Hepatocyte (in vitro differentiated cells): ENCODE measurements at regions not wholly inside any gene's neighbourhood (a gene's known extent, or its start where the extent isn't known, plus 50 kb on each side); places are given as distances from the start of the nearest gene placed in this dataset.

Source experiments
- EZH2 ChIP-seq: fragments of 200-600 bp; sonication (generic); IDR thresholded peaks from 2 replicates; pipeline ENCODE4 v1.6.1; 2016; ENCODE audit warnings: antibody characterized with exemption, mild to moderate bottlenecking, borderline replicate concordance
- TF ChIP-seq, protein P1 (sequence below): fragments of 200-600 bp; sonication (generic); IDR thresholded peaks from 2 replicates; pipeline ENCODE4 v1.5.1; 2016; ENCODE audit warnings: antibody characterized with exemption, mild to moderate bottlenecking; ENCODE audit not compliant: poor library complexity

DNA sequence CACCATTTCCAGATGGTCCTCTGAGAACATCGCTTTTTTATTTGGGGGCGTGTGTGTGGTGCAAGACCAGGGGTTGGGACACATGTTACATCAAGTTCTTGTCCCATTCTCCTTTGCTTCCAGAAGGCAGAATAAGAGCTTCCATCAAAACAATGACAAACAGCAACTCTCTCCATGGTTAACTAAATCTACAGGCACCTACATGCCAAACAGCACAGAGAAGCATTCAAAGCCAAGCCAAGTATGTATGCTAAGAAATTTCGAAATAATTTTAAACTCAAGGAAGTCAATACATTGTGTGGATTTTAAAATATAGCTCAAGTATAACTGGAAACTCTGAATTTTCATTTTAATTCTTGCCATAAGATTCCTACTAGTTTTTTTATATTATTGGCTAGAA, 105.6 kb downstream of the SEC61B start:
- TF ChIP-seq, protein P1, sequence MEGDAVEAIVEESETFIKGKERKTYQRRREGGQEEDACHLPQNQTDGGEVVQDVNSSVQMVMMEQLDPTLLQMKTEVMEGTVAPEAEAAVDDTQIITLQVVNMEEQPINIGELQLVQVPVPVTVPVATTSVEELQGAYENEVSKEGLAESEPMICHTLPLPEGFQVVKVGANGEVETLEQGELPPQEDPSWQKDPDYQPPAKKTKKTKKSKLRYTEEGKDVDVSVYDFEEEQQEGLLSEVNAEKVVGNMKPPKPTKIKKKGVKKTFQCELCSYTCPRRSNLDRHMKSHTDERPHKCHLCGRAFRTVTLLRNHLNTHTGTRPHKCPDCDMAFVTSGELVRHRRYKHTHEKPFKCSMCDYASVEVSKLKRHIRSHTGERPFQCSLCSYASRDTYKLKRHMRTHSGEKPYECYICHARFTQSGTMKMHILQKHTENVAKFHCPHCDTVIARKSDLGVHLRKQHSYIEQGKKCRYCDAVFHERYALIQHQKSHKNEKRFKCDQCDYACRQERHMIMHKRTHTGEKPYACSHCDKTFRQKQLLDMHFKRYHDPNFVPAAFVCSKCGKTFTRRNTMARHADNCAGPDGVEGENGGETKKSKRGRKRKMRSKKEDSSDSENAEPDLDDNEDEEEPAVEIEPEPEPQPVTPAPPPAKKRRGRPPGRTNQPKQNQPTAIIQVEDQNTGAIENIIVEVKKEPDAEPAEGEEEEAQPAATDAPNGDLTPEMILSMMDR: no peak
- TF ChIP-seq EZH2: no peak
